Vagina (tissue), 2 donors: ENCODE measurements at regions not wholly inside any gene's neighbourhood (a gene's known extent, or its start where the extent isn't known, plus 50 kb on each side); places are given as distances from the start of the nearest gene placed in this dataset.

Experiments used
- DNase-seq, 2 donors: peaks; one replicate each; pipeline ENCODE4 v3.0.0-alpha.2; 2017; ENCODE audit errors: extremely low spot score in 2 of 2
- H3K27ac ChIP-seq: fragments of 200-600 bp; sonication (generic); one replicate; pipeline ENCODE4 v1.5.1; 2019
- H3K27me3 ChIP-seq: fragments of 200-600 bp; sonication (generic); one replicate; pipeline ENCODE4 v1.5.1; 2019
- H3K36me3 ChIP-seq, 2 donors: fragments of 200-600 bp; sonication (generic); one replicate each; pipeline ENCODE4 v1.5.1; 2017 to 2019
- H3K4me1 ChIP-seq: fragments of 200-600 bp; sonication (generic); one replicate; pipeline ENCODE4 v1.5.1; 2019
- H3K4me3 ChIP-seq, 2 donors: fragments of 200-600 bp; sonication (generic); 1 replicate in 1 of 2; 2 replicates in 1 of 2; pipeline ENCODE4 v1.5.1; 2016 to 2019
- H3K9me3 ChIP-seq: fragments of 200-600 bp; sonication (generic); one replicate; pipeline ENCODE4 v1.5.1; 2019
- CTCF ChIP-seq, 3 experiments: fragments of 450-650 bp in 2 of 3; fragments of 200-600 bp in 1 of 3; sonication (generic) in 1 of 3; IDR thresholded peaks; one replicate each; pipeline ENCODE4 v1.5.1; 2017 to 2019; ENCODE audit warnings: antibody characterized with exemption in 3 of 3, mild to moderate bottlenecking in 2 of 3, moderate library complexity in 2 of 3
- POLR2A ChIP-seq, 2 donors: fragments of 450-650 bp; IDR thresholded peaks; one replicate each; pipeline ENCODE4 v1.6.1; 2017; ENCODE audit warnings: antibody characterized with exemption in 2 of 2, mild to moderate bottlenecking in 2 of 2, moderate library complexity in 2 of 2
- POLR2AphosphoS5 ChIP-seq, 2 donors: sonication (generic); formaldehyde crosslinking; IDR thresholded peaks; one replicate each; pipeline ENCODE4 v1.9.0; 2017; ENCODE audit warnings: antibody characterized with exemption in 2 of 2, mild to moderate bottlenecking in 2 of 2, low read depth in 1 of 2; ENCODE audit not compliant: insufficient read depth in 1 of 2
- intact Hi-C: fragments of 100-400 bp; cut with DNase I; formaldehyde crosslinking; loops from one replicate; pipeline ENCODE4 v1.15.1; 2023

- no peak overlapping the region for H3K27ac ChIP-seq
- no peaks in the 10 kb centered on the region for H3K9me3 ChIP-seq
- intact Hi-C loops: no loop called here
- peaks cover 18% of the 10 kb centered on the region for H3K4me1 ChIP-seq
- DNase-seq: no peak
- no peaks in the 10 kb centered on the region for H3K36me3 ChIP-seq
- no peak for TF ChIP-seq CTCF (IDR thresholded peaks at IDR 0.05)
- H3K27me3 ChIP-seq: no peaks in the 10 kb centered on the region
- H3K4me3 ChIP-seq: no peak overlapping the region
Measured at GRCh38 chr5:81860778-81861177, 109.9 kb upstream of the SSBP2 start.

DNA sequence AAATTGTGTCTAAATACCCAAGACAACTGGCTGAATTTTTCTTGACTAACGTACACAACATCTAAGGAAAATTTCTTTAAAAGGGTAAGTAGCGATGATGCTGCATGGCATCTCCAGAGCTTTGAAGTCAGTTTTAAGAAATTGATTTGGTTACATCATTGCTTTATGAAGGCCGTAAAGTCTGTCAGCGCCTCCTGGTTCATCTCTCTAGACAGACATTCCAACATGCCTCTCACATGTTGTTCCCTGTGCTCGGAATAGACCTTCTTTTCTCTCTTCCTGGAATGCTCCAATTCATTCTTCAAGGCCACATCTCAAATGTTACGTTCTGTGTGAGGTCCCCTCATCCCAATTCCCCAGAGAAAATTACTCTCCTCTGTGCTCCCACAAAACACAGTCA lies 108.7 kb upstream of the SSBP2 start:
- peaks cover 21% of the 10 kb centered on the region for H3K4me1 ChIP-seq
- DNase-seq: no peak
- no peaks in the 10 kb centered on the region for H3K27me3 ChIP-seq
- intact Hi-C loops: loop anchor here (10.0 kb wide), 1 partner anchor 115 kb away; the partner anchor contains the start of gene ATG10
- no peak overlapping the region for H3K27ac ChIP-seq
- no peak overlapping the region for H3K4me3 ChIP-seq
- TF ChIP-seq POLR2A (IDR thresholded peaks at IDR 0.05) (no peak), POLR2AphosphoS5 (IDR thresholded peaks at IDR 0.05; ENCODE audit: insufficient read depth in 1 of 2, low read depth in 1 of 2) (no peak), CTCF (IDR thresholded peaks at IDR 0.05) (no peak)
- H3K36me3 ChIP-seq: no peaks in the 10 kb centered on the region
- no peaks in the 10 kb centered on the region for H3K9me3 ChIP-seq

GRCh38 chr5:81856948-81857928 lies 106.3 kb upstream of the SSBP2 start:
- TF ChIP-seq POLR2AphosphoS5 (IDR thresholded peaks at IDR 0.05; ENCODE audit: insufficient read depth in 1 of 2, low read depth in 1 of 2): no peak
- TF ChIP-seq POLR2A (IDR thresholded peaks at IDR 0.05): no peak
- no peak for TF ChIP-seq CTCF (IDR thresholded peaks at IDR 0.05)
- no peaks in the 10 kb centered on the region for H3K36me3 ChIP-seq
- peak overlapping the region; percentile 55 for H3K27ac ChIP-seq
- H3K9me3 ChIP-seq: no peaks in the 10 kb centered on the region
- peaks cover 33% of the 10 kb centered on the region for H3K4me1 ChIP-seq
- no peaks in the 10 kb centered on the region for H3K27me3 ChIP-seq
- no peak overlapping the region for H3K4me3 ChIP-seq
- intact Hi-C loops: loop anchor here (10.0 kb wide), 1 partner anchor 118 kb away; the partner anchor contains the start of gene ATG10
- no peak for DNase-seq

GRCh38 chr5:81855591-81855990 lies 104.7 kb upstream of the SSBP2 start:
- Histone ChIP-seq H3K36me3 (no peaks in the 10 kb centered on the region), H3K27ac (no peak overlapping the region), H3K4me1 (peaks cover 44% of the 10 kb centered on the region), H3K27me3 (no peaks in the 10 kb centered on the region), H3K9me3 (no peaks in the 10 kb centered on the region), H3K4me3 (no peak overlapping the region)
- no peak for TF ChIP-seq CTCF (IDR thresholded peaks at IDR 0.05)
- peak in 1 of 2 donors; percentile 17 for TF ChIP-seq POLR2AphosphoS5 (IDR thresholded peaks at IDR 0.05; ENCODE audit: insufficient read depth in 1 of 2, low read depth in 1 of 2)
- DNase-seq: no peak
- intact Hi-C loops: loop anchor here (10.0 kb wide), 1 partner anchor 119 kb away; the partner anchor contains the start of gene ATG10

- Histone ChIP-seq H3K4me3 (no peak overlapping the region), H3K9me3 (no peaks in the 10 kb centered on the region), H3K27me3 (no peaks in the 10 kb centered on the region), H3K36me3 (no peaks in the 10 kb centered on the region), H3K4me1 (peaks cover 51% of the 10 kb centered on the region), H3K27ac (no peak overlapping the region)
- intact Hi-C loops: loop anchor here (5.0 to 10.0 kb wide), 2 partner anchors 120 to 348 kb away; partner anchors contain the start of gene ATG10
- no peak for TF ChIP-seq POLR2AphosphoS5 (IDR thresholded peaks at IDR 0.05; ENCODE audit: insufficient read depth in 1 of 2, low read depth in 1 of 2)
- no peak for TF ChIP-seq CTCF (IDR thresholded peaks at IDR 0.05)
- no peak for TF ChIP-seq POLR2A (IDR thresholded peaks at IDR 0.05)
- no peak for DNase-seq
Measured at GRCh38 chr5:81854915-81855314, 104.0 kb upstream of the SSBP2 start.
